ENCODE measurements at regions not wholly inside any gene's neighbourhood (a gene's known extent, or its start where the extent isn't known, plus 50 kb on each side); places are given as distances from the start of the nearest gene placed in this dataset.
"Not testable (repeated sequence)": the region's sequence is repeated elsewhere in the genome, so short reads cannot be mapped to it uniquely, and the experiment has no call there.

DNA sequence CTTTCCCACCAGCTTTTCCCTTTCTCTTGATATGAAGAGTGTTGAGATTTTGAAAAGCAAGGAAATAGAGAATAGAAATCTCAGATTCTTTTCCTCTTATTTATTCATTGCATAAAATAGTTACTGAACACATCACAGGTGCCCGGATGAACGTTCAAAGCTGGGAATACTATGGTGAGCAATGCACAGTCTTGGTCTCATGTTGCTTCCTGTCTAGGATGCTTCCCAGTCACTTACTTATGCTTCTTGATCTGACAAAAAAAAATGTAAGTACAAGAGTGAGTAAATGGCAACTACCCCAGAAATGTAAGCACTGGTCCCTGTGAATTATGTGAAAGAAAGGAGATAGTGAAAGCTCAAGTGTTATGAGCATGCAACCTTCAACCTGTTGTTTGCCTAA is 153.5 kb upstream of the S1PR3 start:
- DNase-seq (ENCODE audit: low read depth), result no peak
- no peak overlapping the region for H3K4me3 ChIP-seq (ENCODE audit: control insufficient read depth, low read depth, low read length)
- TF ChIP-seq, protein P1, sequence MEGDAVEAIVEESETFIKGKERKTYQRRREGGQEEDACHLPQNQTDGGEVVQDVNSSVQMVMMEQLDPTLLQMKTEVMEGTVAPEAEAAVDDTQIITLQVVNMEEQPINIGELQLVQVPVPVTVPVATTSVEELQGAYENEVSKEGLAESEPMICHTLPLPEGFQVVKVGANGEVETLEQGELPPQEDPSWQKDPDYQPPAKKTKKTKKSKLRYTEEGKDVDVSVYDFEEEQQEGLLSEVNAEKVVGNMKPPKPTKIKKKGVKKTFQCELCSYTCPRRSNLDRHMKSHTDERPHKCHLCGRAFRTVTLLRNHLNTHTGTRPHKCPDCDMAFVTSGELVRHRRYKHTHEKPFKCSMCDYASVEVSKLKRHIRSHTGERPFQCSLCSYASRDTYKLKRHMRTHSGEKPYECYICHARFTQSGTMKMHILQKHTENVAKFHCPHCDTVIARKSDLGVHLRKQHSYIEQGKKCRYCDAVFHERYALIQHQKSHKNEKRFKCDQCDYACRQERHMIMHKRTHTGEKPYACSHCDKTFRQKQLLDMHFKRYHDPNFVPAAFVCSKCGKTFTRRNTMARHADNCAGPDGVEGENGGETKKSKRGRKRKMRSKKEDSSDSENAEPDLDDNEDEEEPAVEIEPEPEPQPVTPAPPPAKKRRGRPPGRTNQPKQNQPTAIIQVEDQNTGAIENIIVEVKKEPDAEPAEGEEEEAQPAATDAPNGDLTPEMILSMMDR (conservative IDR thresholded peaks at IDR 0.05; ENCODE audit: control insufficient read depth, insufficient read depth, low read depth, low read length), result no peak

DNA sequence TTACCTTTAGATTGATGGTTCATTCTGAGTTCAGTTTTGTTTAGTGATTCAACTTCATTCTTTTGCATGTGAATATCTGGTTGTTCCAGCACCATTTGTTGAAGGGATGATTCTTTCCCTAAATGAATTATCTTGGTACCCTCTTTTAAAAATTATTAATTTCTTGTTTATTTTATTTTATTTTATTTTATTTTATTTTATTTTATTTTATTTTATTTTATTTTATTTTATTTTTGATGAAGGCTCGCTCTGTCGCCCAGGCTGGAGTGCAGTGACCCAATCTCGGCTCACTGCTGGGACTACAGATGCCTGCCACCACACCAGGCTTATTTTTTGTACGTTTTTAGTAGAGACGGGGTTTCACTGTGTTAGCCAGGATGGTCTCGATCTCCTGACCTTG is 141.4 kb upstream of the S1PR3 start:
- DNase-seq (ENCODE audit: low read depth); H3K4me3 ChIP-seq (ENCODE audit: control insufficient read depth, low read depth, low read length): not testable (repeated sequence)

DNA sequence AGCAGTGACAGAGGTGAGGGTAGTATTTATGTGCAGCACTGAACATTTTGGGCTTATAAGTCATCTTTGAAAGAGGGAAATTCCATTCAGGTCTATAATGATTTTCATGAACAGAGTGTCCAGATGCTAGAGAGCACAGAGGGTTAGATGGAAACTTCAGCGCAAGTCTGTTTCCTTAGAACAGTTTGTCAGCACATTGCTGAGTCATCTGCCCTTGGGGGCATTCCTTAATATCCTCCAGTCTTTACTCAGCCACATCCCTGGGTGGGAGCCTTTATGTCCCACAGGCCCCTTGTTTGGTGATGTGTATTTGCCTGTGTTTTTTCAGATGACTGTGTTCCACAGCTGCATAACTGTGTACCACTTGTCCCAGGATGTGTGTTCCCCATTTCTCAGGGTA is 138.5 kb upstream of the S1PR3 start:
- peak; percentile 99 for DNase-seq (ENCODE audit: low read depth)
- H3K4me3 ChIP-seq (ENCODE audit: control insufficient read depth, low read depth, low read length), result no peak overlapping the region
- TF ChIP-seq, protein P1 (conservative IDR thresholded peaks at IDR 0.05; ENCODE audit: control insufficient read depth, insufficient read depth, low read depth, low read length), result no peak

DNA sequence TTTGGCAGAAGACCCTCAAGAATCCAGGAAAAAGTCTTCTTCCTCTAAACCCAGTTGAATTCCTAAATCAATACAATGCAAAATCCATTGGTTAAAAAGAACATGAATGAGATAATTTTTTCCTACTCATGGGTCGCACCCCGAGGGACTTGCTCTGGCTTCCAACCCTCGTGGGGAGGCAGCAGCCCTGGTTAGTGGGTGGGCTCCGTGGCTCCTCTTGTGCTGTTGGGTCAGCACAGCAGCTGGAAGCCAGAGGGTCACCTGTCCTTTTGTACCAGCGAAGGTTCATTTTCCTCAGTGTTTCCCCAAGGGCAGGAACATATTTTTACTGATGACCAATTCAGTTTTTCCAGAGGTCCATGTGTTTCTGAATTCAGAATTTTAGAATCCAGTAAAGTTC is 120.6 kb upstream of the S1PR3 start:
- DNase-seq (ENCODE audit: low read depth), result no peak
- H3K4me3 ChIP-seq (ENCODE audit: control insufficient read depth, low read depth, low read length), result no peak overlapping the region
- TF ChIP-seq, protein P1 (conservative IDR thresholded peaks at IDR 0.05; ENCODE audit: control insufficient read depth, insufficient read depth, low read depth, low read length), result no peak

DNA sequence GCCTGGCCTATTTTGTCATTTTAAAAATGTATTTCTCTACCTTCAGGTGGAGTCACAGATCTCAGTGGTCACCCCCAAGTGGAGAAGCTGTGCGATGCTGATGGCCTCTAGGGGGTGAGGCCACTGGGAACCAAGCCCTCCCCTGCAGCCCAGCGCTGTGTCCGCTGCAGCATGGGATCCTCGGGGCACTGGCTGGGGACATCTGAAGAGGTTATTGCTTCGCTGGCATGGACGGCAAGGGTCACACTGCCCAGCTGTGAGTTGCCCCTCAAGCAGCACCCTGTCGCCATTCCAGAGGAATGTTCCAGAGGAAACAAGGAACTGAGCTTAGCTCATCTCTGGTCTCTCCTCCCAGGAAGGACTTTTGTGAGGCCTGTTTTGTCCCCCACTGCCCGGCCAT is 119.6 kb upstream of the S1PR3 start:
- TF ChIP-seq, protein P1 (conservative IDR thresholded peaks at IDR 0.05; ENCODE audit: control insufficient read depth, insufficient read depth, low read depth, low read length), result no peak
- no peak overlapping the region for H3K4me3 ChIP-seq (ENCODE audit: control insufficient read depth, low read depth, low read length)
- no peak for DNase-seq (ENCODE audit: low read depth)

DNA sequence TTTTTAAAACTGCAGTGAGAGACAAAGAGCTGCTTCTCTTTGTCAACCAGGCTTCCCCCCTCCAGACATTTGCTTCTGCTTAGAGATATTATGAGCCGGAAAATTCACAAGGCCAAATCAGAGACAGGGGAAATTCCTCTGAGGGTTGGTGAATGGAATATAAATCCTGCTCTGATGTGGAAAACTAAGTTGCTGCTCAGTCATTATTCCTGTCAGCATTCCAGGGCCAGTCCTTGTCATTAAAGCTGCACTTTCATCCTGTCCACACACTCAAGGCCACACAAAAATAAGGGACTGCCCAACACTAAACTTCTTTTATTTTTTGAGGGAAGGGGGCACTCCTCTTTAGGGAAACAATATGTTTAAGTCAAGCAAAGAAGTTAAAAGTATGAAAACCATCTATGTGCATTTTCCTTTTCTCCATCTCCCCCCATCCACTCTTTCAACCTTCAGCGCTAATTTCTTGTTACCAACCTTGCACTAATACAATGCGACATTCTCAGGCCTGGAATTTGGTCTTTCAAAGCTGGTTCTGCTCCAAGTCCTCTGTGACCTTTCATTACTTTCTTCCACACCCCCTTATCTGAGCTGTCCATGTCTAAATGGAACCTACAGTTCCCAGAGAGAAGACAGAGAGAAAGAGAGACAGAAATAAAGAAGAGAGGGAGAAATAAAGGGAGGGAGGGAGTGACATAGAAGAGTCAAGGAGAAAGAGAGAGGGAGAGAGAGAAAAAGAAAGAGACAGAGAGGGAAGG is 118.9 kb upstream of the S1PR3 start:
- TF ChIP-seq, protein P1 (conservative IDR thresholded peaks at IDR 0.05; ENCODE audit: control insufficient read depth, insufficient read depth, low read depth, low read length), result no peak
- H3K4me3 ChIP-seq (ENCODE audit: control insufficient read depth, low read depth, low read length), result no peak overlapping the region
- no peak for DNase-seq (ENCODE audit: low read depth)

DNA sequence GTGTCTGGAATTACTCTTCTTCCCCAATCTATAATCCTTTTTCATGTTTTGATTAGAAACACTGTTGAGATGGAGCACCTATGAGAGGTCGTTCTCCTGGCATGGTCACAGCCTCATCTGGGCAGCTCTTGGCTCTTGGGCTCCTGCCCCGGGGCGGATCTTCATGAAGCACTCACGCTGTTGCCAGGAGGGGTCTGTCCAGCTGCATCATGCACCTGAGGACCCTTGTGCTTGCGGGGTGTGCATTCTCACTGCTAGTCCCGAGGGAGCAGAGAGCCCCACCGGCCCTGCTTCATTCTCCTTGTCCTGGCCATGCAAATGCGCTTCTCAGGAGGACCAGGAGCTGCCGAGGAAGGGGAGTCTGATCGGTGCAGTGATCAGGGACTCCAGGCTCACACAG is 117.6 kb upstream of the S1PR3 start:
- H3K4me3 ChIP-seq (ENCODE audit: control insufficient read depth, low read depth, low read length), result no peak overlapping the region
- TF ChIP-seq, protein P1 (conservative IDR thresholded peaks at IDR 0.05; ENCODE audit: control insufficient read depth, insufficient read depth, low read depth, low read length), result no peak
- DNase-seq (ENCODE audit: low read depth), result no peak

Measured in fibroblast of mammary gland (primary cell).